Neutrophil (primary cell): ENCODE measurements at regions not wholly inside any gene's neighbourhood (a gene's known extent, or its start where the extent isn't known, plus 50 kb on each side); places are given as distances from the start of the nearest gene placed in this dataset.

Source experiments
- H3K27ac ChIP-seq: fragments of 200-600 bp; sonication (generic); 2 replicates; pipeline ENCODE4 v1.5.1; 2016; ENCODE audit warnings: mild to moderate bottlenecking, moderate library complexity
- H3K27me3 ChIP-seq: fragments of 200-600 bp; sonication (generic); 2 replicates; pipeline ENCODE4 v1.6.0; 2016; ENCODE audit warnings: mild to moderate bottlenecking
- H3K36me3 ChIP-seq: fragments of 200-600 bp; sonication (generic); 2 replicates; pipeline ENCODE4 v1.5.1; 2017
- H3K4me1 ChIP-seq, 2 experiments: fragments of 200-600 bp in 1 of 2; sonication (generic) in 1 of 2; 1 replicate in 1 of 2; 2 replicates in 1 of 2; pipeline versions ENCODE4 v1.5.1 to v1.6.1; 2013 to 2016; ENCODE audit warnings: low read depth in 1 of 2, low read length in 1 of 2, mild to moderate bottlenecking in 1 of 2, moderate library complexity in 1 of 2; ENCODE audit not compliant: control insufficient read depth in 1 of 2, insufficient read depth in 1 of 2
- H3K4me3 ChIP-seq, 2 experiments: fragments of 200-600 bp in 1 of 2; sonication (generic) in 1 of 2; 1 replicate in 1 of 2; 2 replicates in 1 of 2; pipeline ENCODE4 v1.5.1; 2013 to 2016; ENCODE audit warnings: low read depth in 1 of 2, low read length in 1 of 2, mild to moderate bottlenecking in 1 of 2, moderate library complexity in 1 of 2
- H3K9me3 ChIP-seq: fragments of 200-600 bp; sonication (generic); 2 replicates; pipeline ENCODE4 v1.5.1; 2016
- CTCF ChIP-seq: fragments of 200-600 bp; sonication (generic); IDR thresholded peaks from 2 replicates; pipeline ENCODE4 v1.5.1; 2016; ENCODE audit warnings: antibody characterized with exemption

- Histone ChIP-seq H3K36me3 (no peaks in the 10 kb centered on the region), H3K9me3 (no peaks in the 10 kb centered on the region), H3K4me3 (no peak overlapping the region), H3K27ac (no peak overlapping the region), H3K27me3 (no peaks in the 10 kb centered on the region), H3K4me1 (no peaks in the 10 kb centered on the region)
- TF ChIP-seq CTCF: no peak
These were observed 152.1 kb upstream of the GRAMD2B start for GRCh38 chr5:126271141-126271540.

- no peak overlapping the region for H3K27ac ChIP-seq
- no peaks in the 10 kb centered on the region for H3K27me3 ChIP-seq
- H3K9me3 ChIP-seq: no peaks in the 10 kb centered on the region
- H3K4me3 ChIP-seq: no peak overlapping the region
- H3K36me3 ChIP-seq: no peaks in the 10 kb centered on the region
- no peaks in the 10 kb centered on the region for H3K4me1 ChIP-seq
- TF ChIP-seq CTCF: no peak
These were observed 149.0 kb upstream of the GRAMD2B start for GRCh38 chr5:126274076-126274762.

GRCh38 chr5:126274763-126275125, 148.5 kb upstream of the GRAMD2B start:
- Histone ChIP-seq H3K27me3 (no peaks in the 10 kb centered on the region), H3K4me3 (no peak overlapping the region), H3K36me3 (no peaks in the 10 kb centered on the region), H3K9me3 (no peaks in the 10 kb centered on the region), H3K4me1 (no peaks in the 10 kb centered on the region), H3K27ac (no peak overlapping the region)
- no peak for TF ChIP-seq CTCF

GRCh38 chr5:126277762-126278161, 145.4 kb upstream of the GRAMD2B start:
- no peak for TF ChIP-seq CTCF
- H3K27me3 ChIP-seq: no peaks in the 10 kb centered on the region
- H3K36me3 ChIP-seq: no peaks in the 10 kb centered on the region

GRCh38 chr5:126280343-126280742, 142.9 kb upstream of the GRAMD2B start:
- H3K27ac ChIP-seq: no peak overlapping the region
- no peak overlapping the region for H3K4me3 ChIP-seq
- no peaks in the 10 kb centered on the region for H3K27me3 ChIP-seq
- H3K9me3 ChIP-seq: no peaks in the 10 kb centered on the region
- H3K4me1 ChIP-seq: no peaks in the 10 kb centered on the region
- H3K36me3 ChIP-seq: no peaks in the 10 kb centered on the region
- TF ChIP-seq CTCF: no peak

More at GRCh38 chr5:126277762-126278161, 145.4 kb upstream of the GRAMD2B start:
- H3K27ac ChIP-seq: no peak overlapping the region
- no peak overlapping the region for H3K4me3 ChIP-seq
- no peaks in the 10 kb centered on the region for H3K4me1 ChIP-seq
- H3K9me3 ChIP-seq: no peaks in the 10 kb centered on the region
